Neural cell (in vitro differentiated cells): ENCODE measurements at regions not wholly inside any gene's neighbourhood (a gene's known extent, or its start where the extent isn't known, plus 50 kb on each side); places are given as distances from the start of the nearest gene placed in this dataset.

Source experiments
- CTCF ChIP-seq: fragments of 450-650 bp; IDR thresholded peaks from 2 replicates; pipeline ENCODE4 v1.5.1; 2014; ENCODE audit warnings: antibody characterized with exemption, mild to moderate bottlenecking, moderate library complexity; ENCODE audit not compliant: poor library complexity, severe bottlenecking
- EZH2 ChIP-seq: fragments of 200-600, 300-800 bp; shearing (Covaris generic), sonication (generic); IDR thresholded peaks from 2 replicates; pipeline ENCODE4 v1.6.1; 2014; ENCODE audit warnings: antibody characterized with exemption, low read length, borderline replicate concordance, mild to moderate bottlenecking; ENCODE audit not compliant: insufficient read depth, poor library complexity, severe bottlenecking
- TAF1 ChIP-seq: IDR thresholded peaks from 2 replicates; pipeline ENCODE4 v1.6.1; 2012; ENCODE audit warnings: low read depth

DNA sequence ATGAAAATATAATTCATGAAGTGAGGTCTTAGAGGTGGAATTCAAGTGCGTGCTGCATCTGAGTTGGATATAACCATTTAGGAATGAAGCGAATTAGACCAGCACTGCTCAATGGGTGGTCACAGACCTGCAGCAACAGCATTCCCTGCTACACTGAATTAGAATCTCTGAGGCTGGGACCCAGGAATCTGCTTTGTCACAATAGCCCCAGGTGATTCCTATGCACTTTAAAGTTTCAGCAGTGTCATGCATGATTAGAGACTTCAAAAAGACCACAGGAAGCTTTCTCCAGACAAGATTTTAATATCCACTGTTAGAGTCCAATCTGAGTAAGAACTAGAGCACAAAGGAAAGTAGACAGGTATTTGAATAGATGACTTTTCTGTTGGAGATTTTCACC, 352.8 kb upstream of the VSTM2A start:
- no peak for TF ChIP-seq CTCF
- TF ChIP-seq TAF1, result no peak
- TF ChIP-seq EZH2, result no peak
